H1 (cell line): ENCODE measurements at regions not wholly inside any gene's neighbourhood (a gene's known extent, or its start where the extent isn't known, plus 50 kb on each side); places are given as distances from the start of the nearest gene placed in this dataset.

Experiments used
- CTCF ChIA-PET: fragments of 300-600 bp; sonication (Branson Sonifier 250); formaldehyde crosslinking; loops from one replicate; lab custom pipeline; 2021; ENCODE audit not compliant: partially characterized antibody; lab: Charles Lee
- POLR2A ChIA-PET: fragments of 300-600 bp; sonication (Branson Sonifier 250); formaldehyde crosslinking; loops from one replicate; lab custom pipeline; 2021; ENCODE audit warnings: inconsistent platforms; ENCODE audit not compliant: partially characterized antibody; lab: Charles Lee
- DNase-seq, 2 experiments: peaks; one replicate each; pipeline versions ENCODE4 v3.0.0 to v3.0.0-alpha.2; 2010 to 2022; ENCODE audit warnings: low spot score in 2 of 2, low read depth in 1 of 2, mixed read lengths in 1 of 2
- FAIRE-seq: peaks from 2 replicates; lab custom pipeline; 2011; peaks lifted over from hg19 to GRCh38; lab: Jason Lieb, UNC
- H2AFZ ChIP-seq: 2 replicates; pipeline ENCODE4 v1.8.1; 2012; ENCODE audit warnings: low read length, inconsistent platforms
- H2AK5ac ChIP-seq: 2 replicates; pipeline ENCODE4 v1.6.1; 2013; ENCODE audit warnings: low read depth, low read length
- H2BK120ac ChIP-seq: replicated peaks from 2 replicates; pipeline ENCODE3; 2013; ENCODE audit warnings: low read depth, low read length, inconsistent platforms
- H2BK12ac ChIP-seq: 2 replicates; pipeline ENCODE4 v1.6.1; 2013; ENCODE audit warnings: low read depth, low read length
- H2BK15ac ChIP-seq: 2 replicates; pipeline ENCODE4 v1.6.1; 2013; ENCODE audit warnings: low read length
- H2BK20ac ChIP-seq: 2 replicates; pipeline ENCODE4 v1.6.1; 2013; ENCODE audit warnings: low read length
- H2BK5ac ChIP-seq: 2 replicates; pipeline ENCODE4 v1.6.1; 2013; ENCODE audit warnings: low read depth, low read length
- H3K14ac ChIP-seq: 2 replicates; pipeline ENCODE4 v1.6.1; 2013; ENCODE audit warnings: inconsistent platforms; ENCODE audit not compliant: insufficient read length
- H3K18ac ChIP-seq: 2 replicates; pipeline ENCODE4 v1.6.1; 2013; ENCODE audit warnings: low read length; ENCODE audit errors: extremely low read depth
- H3K23ac ChIP-seq: 2 replicates; pipeline ENCODE4 v1.6.1; 2013; ENCODE audit warnings: inconsistent platforms; ENCODE audit not compliant: insufficient read length
- H3K23me2 ChIP-seq: 2 replicates; pipeline ENCODE4 v1.6.1; 2013; ENCODE audit warnings: low read depth, low read length
- H3K27ac ChIP-seq: 2 replicates; pipeline ENCODE4 v1.6.1; 2011; ENCODE audit warnings: low read depth, low read length, inconsistent platforms
- H3K27me3 ChIP-seq, 4 experiments: replicated peaks in 1 of 4; 1 replicate in 1 of 4; 2 replicates in 3 of 4; pipeline versions ENCODE4 v1.6.1 to v1.8.1; 2011 to 2013; ENCODE audit warnings: low read length in 3 of 4, mild to moderate bottlenecking in 3 of 4, inconsistent platforms in 2 of 4, mixed read lengths in 2 of 4, moderate library complexity in 1 of 4; ENCODE audit not compliant: control insufficient read depth in 3 of 4, insufficient read depth in 3 of 4; ENCODE audit errors: extremely low read depth in 1 of 4
- H3K36me3 ChIP-seq, 4 experiments: 2 replicates each; pipeline versions ENCODE4 v1.6.1 to v1.8.1; 2011 to 2013; ENCODE audit warnings: mild to moderate bottlenecking in 4 of 4, low read length in 3 of 4, moderate library complexity in 2 of 4, control low read depth in 1 of 4, inconsistent platforms in 1 of 4; ENCODE audit not compliant: insufficient read depth in 4 of 4, control insufficient read depth in 2 of 4
- H3K4ac ChIP-seq: replicated peaks from 2 replicates; pipeline ENCODE3; 2013; ENCODE audit warnings: low read length, low read depth, mixed read lengths, inconsistent platforms; ENCODE audit not compliant: insufficient read length
- H3K4me1 ChIP-seq, 4 experiments: replicated peaks in 1 of 4; 1 replicate in 1 of 4; 2 replicates in 3 of 4; pipeline versions ENCODE4 v1.6.1 to v1.8.1; 2011 to 2013; ENCODE audit warnings: low read length in 3 of 4, inconsistent platforms in 2 of 4, mixed read lengths in 1 of 4; ENCODE audit not compliant: insufficient read depth in 4 of 4, control insufficient read depth in 3 of 4
- H3K4me2 ChIP-seq, 2 experiments: 2 replicates each; pipeline versions ENCODE4 v1.6.1 to v1.8.1; 2011 to 2013; ENCODE audit warnings: low read depth in 2 of 2, low read length in 2 of 2, control low read depth in 1 of 2, inconsistent platforms in 1 of 2, mild to moderate bottlenecking in 1 of 2; ENCODE audit not compliant: insufficient read depth in 1 of 2
- H3K4me3 ChIP-seq, 4 experiments: fragments of 200-600, 300-600 bp in 1 of 4; sonication (generic), shearing (Covaris generic), sonication (Bioruptor Twin) in 1 of 4; 2 replicates each; pipeline versions ENCODE4 v1.5.1 to v1.8.1; 2011 to 2016; ENCODE audit warnings: low read length in 4 of 4, low read depth in 3 of 4, control low read depth in 2 of 4, inconsistent platforms in 2 of 4, mild to moderate bottlenecking in 2 of 4, mixed read lengths in 1 of 4, moderate library complexity in 1 of 4; ENCODE audit not compliant: insufficient read depth in 2 of 4; ENCODE audit errors: extremely low read depth in 1 of 4
- H3K56ac ChIP-seq: replicated peaks from 2 replicates; pipeline ENCODE3; 2013; ENCODE audit warnings: low read depth, mild to moderate bottlenecking, mixed read lengths, low read length, inconsistent platforms; ENCODE audit not compliant: insufficient read length
- H3K79me1 ChIP-seq: 2 replicates; pipeline ENCODE4 v1.6.1; 2013; ENCODE audit warnings: low read depth, low read length, control low read depth
- H3K79me2 ChIP-seq, 2 experiments: 2 replicates each; pipeline versions ENCODE4 v1.6.1 to v1.8.1; 2012 to 2013; ENCODE audit warnings: low read length in 2 of 2, mild to moderate bottlenecking in 2 of 2, inconsistent platforms in 1 of 2; ENCODE audit not compliant: insufficient read depth in 2 of 2, control insufficient read depth in 1 of 2
- H3K9ac ChIP-seq, 4 experiments: replicated peaks in 1 of 4; 1 replicate in 1 of 4; 2 replicates in 3 of 4; pipeline versions ENCODE4 v1.6.1 to v1.8.1; 2011 to 2013; ENCODE audit warnings: low read depth in 3 of 4, low read length in 3 of 4, control low read depth in 2 of 4, mild to moderate bottlenecking in 2 of 4, moderate library complexity in 2 of 4, inconsistent platforms in 1 of 4; ENCODE audit errors: extremely low read depth in 1 of 4
- H3K9me3 ChIP-seq, 2 experiments: 2 replicates each; pipeline versions ENCODE4 v1.6.1 to v1.8.1; 2012 to 2013; ENCODE audit warnings: mild to moderate bottlenecking in 2 of 2, moderate library complexity in 2 of 2, control low read depth in 1 of 2, inconsistent platforms in 1 of 2, low read depth in 1 of 2, low read length in 1 of 2, mixed read lengths in 1 of 2; ENCODE audit not compliant: insufficient read depth in 2 of 2
- H4K20me1 ChIP-seq, 2 experiments: replicated peaks in 1 of 2; 2 replicates each; pipeline versions ENCODE3 to v1.8.1; 2011 to 2013; ENCODE audit warnings: inconsistent platforms in 2 of 2, low read length in 2 of 2, mild to moderate bottlenecking in 1 of 2; ENCODE audit not compliant: insufficient read depth in 2 of 2, control insufficient read depth in 1 of 2
- H4K5ac ChIP-seq: 2 replicates; pipeline ENCODE4 v1.6.1; 2013; ENCODE audit warnings: low read length, low read depth, mixed read lengths, inconsistent platforms; ENCODE audit not compliant: insufficient read length
- H4K8ac ChIP-seq: 2 replicates; pipeline ENCODE4 v1.8.0; 2013; ENCODE audit warnings: mild to moderate bottlenecking, moderate library complexity, low read length, inconsistent platforms; ENCODE audit not compliant: insufficient read depth; ENCODE audit errors: extremely low read depth
- H4K91ac ChIP-seq: replicated peaks from 2 replicates; pipeline ENCODE3; 2013; ENCODE audit warnings: low read length, mixed read lengths, inconsistent platforms; ENCODE audit not compliant: insufficient read length
- BCL11A ChIP-seq, 2 experiments: IDR thresholded peaks; one replicate each; pipeline ENCODE4 v1.6.1; 2011; ENCODE audit warnings: low read depth in 2 of 2, low read length in 2 of 2, mild to moderate bottlenecking in 2 of 2
- SP2 ChIP-seq: IDR thresholded peaks from 2 replicates; pipeline ENCODE4 v1.6.1; 2012; ENCODE audit warnings: mild to moderate bottlenecking, low read length, inconsistent platforms
- WGBS, 2 experiments: shearing (Covaris generic) in 1 of 2; methylation state at CpG; one replicate each; pipeline versions ENCODE4 v1.1.6 to v1.1.7; 2013 to 2015; ENCODE audit warnings: low lambda C conversion rate in 2 of 2, mixed read lengths in 2 of 2, inconsistent platforms in 1 of 2, low coverage in 1 of 2, missing lambda C conversion rate in 1 of 2; ENCODE audit not compliant: insufficient replicate concordance in 2 of 2, insufficient coverage in 1 of 2, insufficient read length in 1 of 2; ENCODE audit errors: extremely low coverage in 1 of 2, missing lambda C conversion rate in 1 of 2; 5-methylcytosine and 5-hydroxymethylcytosine counted together

DNA sequence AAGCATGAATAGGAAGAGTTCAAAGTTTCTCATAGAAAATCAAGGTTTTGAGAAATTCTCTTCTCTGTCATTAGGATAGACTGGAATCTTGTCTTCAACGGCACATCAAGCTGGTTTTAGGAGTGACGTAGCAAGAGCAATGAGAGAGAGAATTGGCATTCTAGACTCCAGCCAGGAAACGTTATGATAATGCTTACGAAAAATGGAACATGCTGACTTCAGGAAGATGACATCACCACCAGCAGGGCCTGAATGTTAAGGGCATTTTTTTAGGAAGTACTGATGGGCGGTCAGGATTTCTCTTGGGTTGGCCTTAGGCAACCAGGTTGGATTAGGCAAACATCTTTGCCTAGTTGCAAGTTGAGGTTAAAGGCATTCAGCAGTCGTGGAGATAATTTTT lies 213.2 kb upstream of the CTBP2 start:
- Histone ChIP-seq H2BK5ac (no peak overlapping the region), H4K5ac (no peak overlapping the region), H3K4me1 (peaks cover 0 to 2% (median 0%) of the 10 kb centered on the region in 4 experiments; a peak in 1 of 7 replicates), H2BK12ac (no peak overlapping the region), H3K27ac (no peak overlapping the region), H4K20me1 (no peaks in the 10 kb centered on the region), H3K9me3 (no peaks in the 10 kb centered on the region), H2AK5ac (no peak overlapping the region), H3K9ac (no peak overlapping the region), H3K79me2 (no peaks in the 10 kb centered on the region; a peak in 1 of 4 replicates), H2AFZ (no peak overlapping the region), H3K4ac (no peak overlapping the region), H2BK20ac (no peak overlapping the region), H3K56ac (no peak overlapping the region), H3K4me3 (no peak overlapping the region), H3K4me2 (no peak overlapping the region), H4K8ac (no peak overlapping the region), H3K79me1 (no peaks in the 10 kb centered on the region), H2BK15ac (no peak overlapping the region), H4K91ac (no peak overlapping the region), H2BK120ac (no peak overlapping the region), H3K14ac (no peak overlapping the region), H3K27me3 (peaks cover 0 to 3% (median 0%) of the 10 kb centered on the region in 4 experiments; a peak in 2 of 7 replicates), H3K36me3 (no peaks in the 10 kb centered on the region), H3K23ac (no peak overlapping the region), H3K23me2 (no peaks in the 10 kb centered on the region), H3K18ac (no peak overlapping the region)
- FAIRE-seq (no peak), DNase-seq (no peak)
- 85% methylated on average over 6 of the region's 6 CpGs; no CpG with 5 or more reads in 1 of the 2 experiments for WGBS, 2 experiments
- TF ChIP-seq BCL11A (IDR thresholded peaks at IDR 0.05; ENCODE audit: low read depth in 2 of 2, low read length in 2 of 2): no peak
- TF ChIP-seq SP2: no peak
- CTCF ChIA-PET: no interaction called here
- POLR2A ChIA-PET: no interaction called here
